ENCODE measurements at regions not wholly inside any gene's neighbourhood (a gene's known extent, or its start where the extent isn't known, plus 50 kb on each side); places are given as distances from the start of the nearest gene placed in this dataset.
"Not testable (repeated sequence)": the region's sequence is repeated elsewhere in the genome, so short reads cannot be mapped to it uniquely, and the experiment has no call there.

DNA sequence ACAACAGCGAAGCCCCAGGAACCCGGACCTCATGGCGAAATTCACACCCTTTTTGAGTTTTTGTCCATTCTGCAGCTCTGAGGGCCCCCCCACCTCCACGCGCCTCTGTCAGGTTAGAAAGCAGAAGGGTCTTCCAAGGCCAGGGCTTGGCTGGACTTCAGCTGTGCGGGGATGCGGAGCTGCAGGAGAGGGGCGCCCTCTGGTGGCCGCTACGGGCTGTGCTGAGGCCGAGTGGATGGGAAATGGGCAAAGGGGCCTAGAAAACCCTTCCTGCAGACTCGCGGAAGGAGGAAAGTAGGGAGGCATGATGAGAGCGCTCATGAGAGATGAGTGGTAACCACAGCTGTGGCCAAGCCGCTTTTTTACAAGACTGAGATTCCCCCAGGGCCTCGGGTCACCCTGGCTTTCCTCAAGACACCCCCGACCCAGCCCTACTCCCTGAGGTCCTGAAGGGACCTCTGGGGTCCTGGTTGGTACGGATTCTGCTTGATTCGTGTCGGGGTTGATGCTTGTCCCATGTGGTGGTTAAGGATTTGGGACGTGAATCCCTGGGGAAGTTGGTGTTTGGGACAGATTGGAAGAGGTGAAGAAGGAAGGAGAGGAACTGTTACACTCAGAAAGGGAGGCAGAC lies 126.8 kb downstream of the GOLGA8K start:
- WGBS = no CpG with 5 or more reads among the region's 21 CpGs
- H3K9ac ChIP-seq (ENCODE audit: low read depth, low read length); H3K27ac ChIP-seq (ENCODE audit: low read depth, low read length): not testable (repeated sequence)

DNA sequence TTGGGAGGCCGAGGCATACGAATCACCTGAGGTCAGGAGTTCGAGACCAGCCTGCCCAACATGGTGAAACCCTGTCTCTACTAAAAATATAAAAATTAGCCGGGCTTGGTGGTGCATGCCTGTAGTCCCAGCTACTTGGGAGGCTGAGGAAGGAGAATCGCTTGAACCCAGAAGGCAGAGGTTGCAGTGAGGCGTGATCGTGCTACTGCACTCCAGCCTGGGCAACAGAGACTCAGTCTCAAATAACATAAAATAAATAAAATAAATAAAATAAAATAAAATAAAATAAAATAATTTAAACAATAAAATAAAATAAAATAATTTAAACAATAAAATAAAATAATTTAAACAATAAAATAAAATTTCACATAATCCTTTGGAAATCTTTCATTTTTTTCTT lies 149.1 kb downstream of the GOLGA8K start:
- not testable (repeated sequence) for H3K4me3 ChIP-seq (ENCODE audit: low read length); H3K9me3 ChIP-seq (ENCODE audit: insufficient read depth, low read depth, low read length); H3K36me3 ChIP-seq (ENCODE audit: insufficient read depth, low read length); H3K27ac ChIP-seq (ENCODE audit: low read depth, low read length); H3K27me3 ChIP-seq (ENCODE audit: insufficient read depth, low read length); H3K9ac ChIP-seq (ENCODE audit: low read depth, low read length); H3K4me1 ChIP-seq (ENCODE audit: insufficient read depth, low read length)
- 83% methylated on average over 2 of the region's 7 CpGs for WGBS

More for the DNA sequence above, 126.8 kb downstream of the GOLGA8K start:
- not testable (repeated sequence) for H3K27me3 ChIP-seq (ENCODE audit: insufficient read depth, low read length); H3K4me1 ChIP-seq (ENCODE audit: insufficient read depth, low read length); H3K4me3 ChIP-seq (ENCODE audit: low read length); H3K36me3 ChIP-seq (ENCODE audit: insufficient read depth, low read length); H3K9me3 ChIP-seq (ENCODE audit: insufficient read depth, low read depth, low read length)

DNA sequence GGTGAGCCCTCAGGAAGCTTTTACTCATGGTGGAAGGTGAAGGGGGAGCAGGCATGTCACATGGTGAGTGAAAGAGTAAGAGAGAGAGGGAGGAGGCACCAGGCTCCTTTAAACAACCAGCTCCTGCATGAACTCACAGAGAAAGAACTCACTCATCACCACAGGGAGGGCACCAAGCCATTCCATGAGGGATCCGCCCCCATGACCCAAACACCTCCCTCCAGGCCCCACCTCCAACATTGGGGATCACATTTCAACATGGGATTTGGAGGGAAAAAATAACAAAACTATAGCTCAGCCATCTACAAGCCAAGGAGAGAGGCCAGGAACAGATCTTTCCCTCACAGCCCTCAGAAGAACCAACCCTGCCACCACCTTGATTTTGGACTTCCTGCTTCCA lies 153.9 kb downstream of the GOLGA8K start:
- H3K9ac ChIP-seq (ENCODE audit: low read depth, low read length); H3K27me3 ChIP-seq (ENCODE audit: insufficient read depth, low read length); H3K27ac ChIP-seq (ENCODE audit: low read depth, low read length); H3K4me1 ChIP-seq (ENCODE audit: insufficient read depth, low read length); H3K4me3 ChIP-seq (ENCODE audit: low read length); H3K9me3 ChIP-seq (ENCODE audit: insufficient read depth, low read depth, low read length); H3K36me3 ChIP-seq (ENCODE audit: insufficient read depth, low read length): not testable (repeated sequence)
- 100% methylated on average over 1 of the region's 1 CpG for WGBS

DNA sequence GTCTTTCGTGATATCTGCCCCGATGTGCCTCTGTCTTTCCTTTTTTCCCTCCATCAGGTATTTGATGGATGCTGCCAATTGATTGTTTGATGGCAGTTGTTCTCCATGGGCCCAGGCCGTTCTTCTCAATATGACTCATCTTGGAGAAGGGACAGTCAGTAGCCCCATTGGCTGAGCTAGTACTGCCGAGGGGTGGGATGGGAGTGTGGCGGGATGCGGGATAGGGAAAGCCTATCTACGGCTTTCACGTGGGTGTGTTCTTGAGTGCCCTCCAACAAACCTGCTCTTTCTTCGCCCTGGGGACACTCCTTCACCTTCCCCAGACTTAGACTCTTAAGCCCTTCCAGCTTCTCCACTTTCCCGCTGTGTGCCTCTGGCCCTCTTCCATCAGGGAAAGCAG lies 159.4 kb downstream of the GOLGA8K start:
- not testable (repeated sequence) for H3K4me1 ChIP-seq (ENCODE audit: insufficient read depth, low read length); H3K27me3 ChIP-seq (ENCODE audit: insufficient read depth, low read length); H3K36me3 ChIP-seq (ENCODE audit: insufficient read depth, low read length); H3K27ac ChIP-seq (ENCODE audit: low read depth, low read length); H3K4me3 ChIP-seq (ENCODE audit: low read length); H3K9ac ChIP-seq (ENCODE audit: low read depth, low read length); H3K9me3 ChIP-seq (ENCODE audit: insufficient read depth, low read depth, low read length)
- no CpG with 5 or more reads among the region's 10 CpGs for WGBS

DNA sequence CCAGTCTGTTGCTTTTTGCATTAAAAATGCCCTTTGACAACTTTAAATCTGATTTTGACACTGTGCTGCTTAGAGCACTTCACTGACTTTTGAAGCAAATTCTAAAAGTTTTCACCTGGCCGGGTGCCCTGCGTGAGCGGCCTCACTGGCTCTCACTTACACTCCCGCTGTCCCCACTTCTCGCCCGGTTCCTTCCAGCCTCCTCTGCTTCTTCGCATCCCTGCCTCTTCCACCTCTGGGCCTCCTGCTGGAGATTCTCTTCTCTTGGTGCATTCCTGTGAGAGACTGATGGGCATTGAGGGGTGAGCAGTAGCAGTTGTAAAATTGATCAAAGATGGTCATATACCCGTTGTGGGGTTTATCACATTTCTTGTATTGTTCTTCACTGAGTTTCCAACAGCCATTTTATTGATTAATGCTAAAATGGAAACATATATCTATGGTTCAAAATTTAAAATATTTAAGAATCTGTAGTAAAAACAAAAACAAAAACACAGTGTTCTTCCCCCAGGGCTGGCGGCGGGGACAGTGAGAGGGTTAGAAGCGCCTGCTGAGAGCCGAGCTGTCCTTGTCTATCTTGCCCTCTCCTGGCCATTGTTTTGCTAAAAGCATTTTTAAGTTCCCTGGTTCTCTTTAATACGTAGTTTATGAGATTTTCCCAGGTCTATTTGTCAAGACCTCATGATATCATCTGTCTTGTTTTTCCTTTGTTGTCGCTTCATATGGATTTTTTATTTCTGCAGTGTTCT lies 160.1 kb downstream of the GOLGA8K start:
- not testable (repeated sequence) for H3K27ac ChIP-seq (ENCODE audit: low read depth, low read length); H3K4me1 ChIP-seq (ENCODE audit: insufficient read depth, low read length); H3K27me3 ChIP-seq (ENCODE audit: insufficient read depth, low read length); H3K4me3 ChIP-seq (ENCODE audit: low read length); H3K9ac ChIP-seq (ENCODE audit: low read depth, low read length); H3K9me3 ChIP-seq (ENCODE audit: insufficient read depth, low read depth, low read length); H3K36me3 ChIP-seq (ENCODE audit: insufficient read depth, low read length)
- WGBS = 73% methylated on average over 7 of the region's 14 CpGs

DNA sequence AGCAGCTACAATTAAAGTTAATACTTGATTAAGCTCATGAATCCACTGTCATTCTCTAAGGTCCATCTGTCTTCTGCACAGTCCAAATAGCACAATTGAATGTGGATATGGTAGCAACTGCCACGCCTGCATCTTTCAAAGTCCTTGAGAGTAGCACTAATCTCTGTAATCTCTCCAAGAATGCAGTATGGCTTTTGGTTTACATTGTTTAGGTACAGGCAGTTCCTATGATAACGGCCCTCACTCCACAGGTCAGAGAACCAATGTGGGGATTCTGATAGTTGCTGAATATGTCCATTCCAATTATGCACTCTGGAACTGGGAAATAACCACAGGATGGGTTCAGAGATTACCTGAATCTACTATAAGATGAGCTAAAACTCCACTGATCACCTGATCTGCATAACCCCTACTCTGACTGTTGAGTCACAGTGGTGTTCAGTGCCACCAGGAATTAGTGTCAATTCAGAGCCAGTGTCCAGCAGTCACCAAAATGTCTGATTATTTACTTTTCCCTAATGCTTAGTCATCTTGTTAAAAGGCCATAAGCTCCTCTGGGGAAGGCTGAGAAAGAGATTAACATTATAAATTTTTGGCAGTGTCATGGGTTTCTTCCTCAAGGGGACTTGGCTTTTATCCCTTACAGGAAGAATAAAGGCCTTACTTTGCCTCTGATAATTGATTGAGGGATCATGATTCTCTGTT lies 175.5 kb downstream of the GOLGA8K start:
- H3K9me3 ChIP-seq (ENCODE audit: insufficient read depth, low read depth, low read length); H3K27me3 ChIP-seq (ENCODE audit: insufficient read depth, low read length); H3K36me3 ChIP-seq (ENCODE audit: insufficient read depth, low read length); H3K27ac ChIP-seq (ENCODE audit: low read depth, low read length); H3K4me3 ChIP-seq (ENCODE audit: low read length); H3K4me1 ChIP-seq (ENCODE audit: insufficient read depth, low read length); H3K9ac ChIP-seq (ENCODE audit: low read depth, low read length): not testable (repeated sequence)
- WGBS = no CpG with 5 or more reads among the region's 2 CpGs

DNA sequence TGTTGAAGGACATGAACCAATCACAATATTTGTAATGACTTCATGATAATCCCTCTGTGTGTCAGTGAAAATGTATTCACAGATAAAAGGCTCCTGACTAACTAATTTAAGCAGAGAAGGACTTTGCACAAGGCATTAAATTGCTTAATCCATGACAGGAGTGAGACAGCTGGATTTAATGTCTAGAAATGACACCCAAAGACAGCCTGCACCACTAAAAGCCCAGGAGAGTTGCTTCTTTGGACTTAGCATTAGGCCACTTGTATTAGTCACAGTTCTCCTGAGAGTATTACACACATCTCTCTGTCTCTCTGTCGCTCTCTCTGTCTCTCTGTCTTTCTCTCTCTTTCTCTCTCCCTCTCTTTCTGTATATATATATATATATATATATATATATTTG lies 180.4 kb downstream of the GOLGA8K start:
- H3K36me3 ChIP-seq (ENCODE audit: insufficient read depth, low read length) = no peaks in the 10 kb centered on the region
- WGBS = 67% methylated on average over 1 of the region's 1 CpG
- no peaks in the 10 kb centered on the region for H3K9me3 ChIP-seq (ENCODE audit: insufficient read depth, low read depth, low read length)
- no peak overlapping the region for H3K27ac ChIP-seq (ENCODE audit: low read depth, low read length)
- no peak overlapping the region for H3K9ac ChIP-seq (ENCODE audit: low read depth, low read length)
- no peaks in the 10 kb centered on the region for H3K27me3 ChIP-seq (ENCODE audit: insufficient read depth, low read length)
- no peaks in the 10 kb centered on the region for H3K4me1 ChIP-seq (ENCODE audit: insufficient read depth, low read length)
- no peak overlapping the region for H3K4me3 ChIP-seq (ENCODE audit: low read length)

All from HUES64 (cell line).